Activated CD8-positive, alpha-beta T cell treated with anti-CD3 and anti-CD28 coated beads for 36 hours (primary cell): ENCODE measurements at regions not wholly inside any gene's neighbourhood (a gene's known extent, or its start where the extent isn't known, plus 50 kb on each side); places are given as distances from the start of the nearest gene placed in this dataset.

ENCODE experiments used
- ATAC-seq: fragments of 200-7000 bp; cut with Tn5 transposase; one replicate; pipeline ENCODE4 v1.10.0; 2021; ENCODE audit warnings: mild to moderate bottlenecking, moderate library complexity
- CTCF ChIA-PET: fragments of 350-600 bp; sonication (Branson Sonifier 250); formaldehyde crosslinking; loops from one replicate; lab custom pipeline; 2021; ENCODE audit warnings: antibody characterized with exemption; lab: Charles Lee
- POLR2A ChIA-PET: fragments of 350-600 bp; sonication (Branson Sonifier 250); formaldehyde crosslinking; loops from one replicate; lab custom pipeline; 2021; ENCODE audit warnings: antibody characterized with exemption; lab: Charles Lee
- DNase-seq: peaks from one replicate; pipeline ENCODE4 v3.0.0-alpha.2; 2020
- H3K27ac Mint-ChIP-seq: one replicate; pipeline ENCODE4 v1.8.0; 2021; ENCODE audit warnings: mild to moderate bottlenecking, mixed read lengths
- H3K27me3 Mint-ChIP-seq: one replicate; pipeline ENCODE4 v1.8.0; 2021; ENCODE audit warnings: mixed read lengths
- H3K36me3 Mint-ChIP-seq: one replicate; pipeline ENCODE4 v1.8.0; 2021; ENCODE audit warnings: low read depth, mixed read lengths
- H3K4me1 Mint-ChIP-seq: one replicate; pipeline ENCODE4 v1.8.0; 2021; ENCODE audit warnings: low read depth, mixed read lengths
- H3K4me3 Mint-ChIP-seq: one replicate; pipeline ENCODE4 v1.8.0; 2021; ENCODE audit warnings: mild to moderate bottlenecking, moderate library complexity, mixed read lengths
- H3K9me3 Mint-ChIP-seq: one replicate; pipeline ENCODE4 v1.8.0; 2021; ENCODE audit warnings: mixed read lengths
- intact Hi-C: fragments of 100-400 bp; cut with micrococcal nuclease; formaldehyde crosslinking; loops from one replicate; pipeline ENCODE4 v1.10.0; 2022
- TF ChIP-seq, protein P1 (sequence below): fragments of 200-600 bp; IDR thresholded peaks from one replicate; pipeline ENCODE4 v1.8.0; 2022; ENCODE audit warnings: antibody characterized with exemption, mild to moderate bottlenecking

GRCh38 chr13:61989978-61990377, 574.3 kb upstream of the PCDH20 start:
- H3K36me3 Mint-ChIP-seq, result no peaks in the 10 kb centered on the region
- intact Hi-C loops, result no loop called here
- CTCF ChIA-PET, result no interaction called here

GRCh38 chr13:61988810-61989209, 573.2 kb upstream of the PCDH20 start:
- Mint-ChIP-seq H3K27me3 (no peaks in the 10 kb centered on the region), H3K27ac (no peak overlapping the region), H3K9me3 (no peaks in the 10 kb centered on the region), H3K4me3 (no peak overlapping the region), H3K4me1 (no peaks in the 10 kb centered on the region), H3K36me3 (no peaks in the 10 kb centered on the region)
- no peak for ATAC-seq
- TF ChIP-seq, protein P1, sequence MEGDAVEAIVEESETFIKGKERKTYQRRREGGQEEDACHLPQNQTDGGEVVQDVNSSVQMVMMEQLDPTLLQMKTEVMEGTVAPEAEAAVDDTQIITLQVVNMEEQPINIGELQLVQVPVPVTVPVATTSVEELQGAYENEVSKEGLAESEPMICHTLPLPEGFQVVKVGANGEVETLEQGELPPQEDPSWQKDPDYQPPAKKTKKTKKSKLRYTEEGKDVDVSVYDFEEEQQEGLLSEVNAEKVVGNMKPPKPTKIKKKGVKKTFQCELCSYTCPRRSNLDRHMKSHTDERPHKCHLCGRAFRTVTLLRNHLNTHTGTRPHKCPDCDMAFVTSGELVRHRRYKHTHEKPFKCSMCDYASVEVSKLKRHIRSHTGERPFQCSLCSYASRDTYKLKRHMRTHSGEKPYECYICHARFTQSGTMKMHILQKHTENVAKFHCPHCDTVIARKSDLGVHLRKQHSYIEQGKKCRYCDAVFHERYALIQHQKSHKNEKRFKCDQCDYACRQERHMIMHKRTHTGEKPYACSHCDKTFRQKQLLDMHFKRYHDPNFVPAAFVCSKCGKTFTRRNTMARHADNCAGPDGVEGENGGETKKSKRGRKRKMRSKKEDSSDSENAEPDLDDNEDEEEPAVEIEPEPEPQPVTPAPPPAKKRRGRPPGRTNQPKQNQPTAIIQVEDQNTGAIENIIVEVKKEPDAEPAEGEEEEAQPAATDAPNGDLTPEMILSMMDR, result no peak
- ChIA-PET POLR2A (no interaction called here), CTCF (no interaction called here)
- intact Hi-C loops, result no loop called here
- no peak for DNase-seq

More at GRCh38 chr13:61989978-61990377, 574.3 kb upstream of the PCDH20 start:
- H3K27me3 Mint-ChIP-seq, result no peaks in the 10 kb centered on the region
- DNase-seq (no peak), ATAC-seq (no peak)
- no peak overlapping the region for H3K4me3 Mint-ChIP-seq
- H3K27ac Mint-ChIP-seq, result no peak overlapping the region
- TF ChIP-seq, protein P1, result no peak
- H3K4me1 Mint-ChIP-seq, result no peaks in the 10 kb centered on the region
- no peaks in the 10 kb centered on the region for H3K9me3 Mint-ChIP-seq
- POLR2A ChIA-PET, result no interaction called here

DNA sequence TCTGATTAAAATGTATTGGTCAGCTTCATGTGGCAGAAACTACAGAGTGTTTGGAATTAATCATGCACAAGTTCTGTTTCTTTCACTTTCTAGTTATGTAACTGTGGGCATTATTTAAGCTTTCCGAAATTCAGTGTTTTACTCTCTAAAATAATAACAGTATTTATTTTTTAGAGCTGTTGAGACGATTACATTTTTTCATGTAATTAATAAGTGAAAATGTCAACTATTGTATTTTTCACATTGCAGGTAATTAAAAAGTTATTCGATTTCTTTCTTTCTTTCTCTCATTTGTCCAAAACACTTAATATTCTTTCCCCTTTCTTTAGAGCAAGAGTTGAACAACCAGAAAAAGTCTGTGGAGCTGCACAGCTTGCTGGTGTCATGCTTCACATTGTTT, 559.4 kb upstream of the PCDH20 start:
- Mint-ChIP-seq H3K4me3 (no peak overlapping the region), H3K36me3 (no peaks in the 10 kb centered on the region), H3K27me3 (no peaks in the 10 kb centered on the region), H3K4me1 (no peaks in the 10 kb centered on the region), H3K27ac (no peak overlapping the region), H3K9me3 (peaks cover 4% of the 10 kb centered on the region)
- intact Hi-C loops, result no loop called here
- TF ChIP-seq, protein P1, result no peak
- no peak for ATAC-seq
- CTCF ChIA-PET, result no interaction called here
- POLR2A ChIA-PET, result no interaction called here
- DNase-seq, result no peak

- ATAC-seq, result no peak
- CTCF ChIA-PET, result no interaction called here
- no peaks in the 10 kb centered on the region for H3K9me3 Mint-ChIP-seq
- intact Hi-C loops, result no loop called here
- H3K4me3 Mint-ChIP-seq, result no peak overlapping the region
- no peak overlapping the region for H3K27ac Mint-ChIP-seq
- H3K36me3 Mint-ChIP-seq, result no peaks in the 10 kb centered on the region
- no peaks in the 10 kb centered on the region for H3K27me3 Mint-ChIP-seq
- TF ChIP-seq, protein P1, result no peak
- no peaks in the 10 kb centered on the region for H3K4me1 Mint-ChIP-seq
- POLR2A ChIA-PET, result no interaction called here
- no peak for DNase-seq
These were observed 550.1 kb upstream of the PCDH20 start for GRCh38 chr13:61965756-61966155.

DNA sequence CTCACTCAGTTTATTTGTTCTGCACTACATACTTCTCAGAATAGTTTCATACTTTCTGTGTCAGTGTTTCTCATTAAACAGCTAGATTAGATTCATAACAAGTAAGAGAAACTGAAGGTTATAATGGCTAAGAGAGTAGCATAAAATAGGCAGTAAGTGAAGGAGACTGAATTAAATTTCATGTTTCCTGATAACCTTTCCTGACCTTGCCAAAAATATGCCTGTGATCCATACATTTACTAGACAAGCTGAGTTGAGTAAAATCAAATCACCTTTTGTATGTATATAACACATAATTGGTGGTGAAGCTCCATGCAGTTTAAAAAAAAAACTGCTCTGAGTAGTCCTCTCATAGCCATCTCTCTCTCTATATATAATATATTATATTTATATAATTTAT, 545.3 kb upstream of the PCDH20 start:
- ChIA-PET POLR2A (no interaction called here), CTCF (no interaction called here)
- ATAC-seq, result no peak
- TF ChIP-seq, protein P1, result no peak
- H3K36me3 Mint-ChIP-seq, result no peaks in the 10 kb centered on the region
- no peaks in the 10 kb centered on the region for H3K4me1 Mint-ChIP-seq
- peaks cover 4% of the 10 kb centered on the region for H3K9me3 Mint-ChIP-seq
- intact Hi-C loops, result no loop called here
- no peak overlapping the region for H3K27ac Mint-ChIP-seq
- no peak for DNase-seq
- H3K4me3 Mint-ChIP-seq, result no peak overlapping the region
- no peaks in the 10 kb centered on the region for H3K27me3 Mint-ChIP-seq
